Caco-2 (cell line): ENCODE measurements at regions not wholly inside any gene's neighbourhood (a gene's known extent, or its start where the extent isn't known, plus 50 kb on each side); places are given as distances from the start of the nearest gene placed in this dataset.

Source experiments
- BruUV-seq: library from RNA; stranded (reverse); fragments of 400-500 nt; replicated peaks from 2 replicates; lab custom pipeline; 2021; lab: Mats Ljungman, UMichigan
- CTCF ChIA-PET: fragments of 300-600 bp; sonication (Branson Sonifier 250); formaldehyde crosslinking; loops from one replicate; lab custom pipeline; 2022; ENCODE audit warnings: antibody characterized with exemption; lab: Charles Lee
- POLR2A ChIA-PET: fragments of 300-600 bp; sonication (Branson Sonifier 250); formaldehyde crosslinking; loops from one replicate; lab custom pipeline; 2022; ENCODE audit warnings: antibody characterized with exemption; lab: Charles Lee
- DNase-seq, 2 experiments: peaks; one replicate each; pipeline versions ENCODE4 v3.0.0 to v3.0.0-alpha.2; 2020 to 2022
- H3K27me3 ChIP-seq: replicated peaks from 2 replicates; pipeline ENCODE4 v1.6.0; 2011; ENCODE audit warnings: low read length; ENCODE audit not compliant: control insufficient read depth, insufficient read depth
- H3K36me3 ChIP-seq: 2 replicates; pipeline ENCODE4 v1.5.1; 2011; ENCODE audit warnings: low read length; ENCODE audit not compliant: control insufficient read depth, insufficient read depth
- H3K4me1 ChIP-seq: fragments of 250-450 bp; sonication (Bioruptor Pico); 2 replicates; pipeline ENCODE4 v1.5.1; 2020; ENCODE audit warnings: mild to moderate bottlenecking
- H3K4me3 ChIP-seq: 2 replicates; pipeline ENCODE4 v1.5.1; 2011; ENCODE audit warnings: low read depth, mild to moderate bottlenecking, control low read depth, low read length
- H3K9me3 ChIP-seq: fragments of 250-450 bp; sonication (Bioruptor Pico); 2 replicates; pipeline ENCODE4 v1.5.1; 2020; ENCODE audit warnings: mild to moderate bottlenecking, moderate library complexity
- H3K27ac Mint-ChIP-seq: one replicate; pipeline ENCODE4 v1.8.0; 2022; ENCODE audit warnings: mixed read lengths; ENCODE audit not compliant: unreplicated experiment
- H3K27me3 Mint-ChIP-seq: one replicate; pipeline ENCODE4 v1.8.0; 2022; ENCODE audit warnings: mixed read lengths; ENCODE audit not compliant: insufficient read depth, unreplicated experiment
- H3K36me3 Mint-ChIP-seq: one replicate; pipeline ENCODE4 v1.8.0; 2022; ENCODE audit warnings: mild to moderate bottlenecking, mixed read lengths; ENCODE audit not compliant: insufficient read depth, unreplicated experiment
- H3K4me1 Mint-ChIP-seq: one replicate; pipeline ENCODE4 v1.8.0; 2022; ENCODE audit warnings: low read depth, mixed read lengths; ENCODE audit not compliant: unreplicated experiment
- H3K4me3 Mint-ChIP-seq: one replicate; pipeline ENCODE4 v1.8.0; 2022; ENCODE audit warnings: mild to moderate bottlenecking, moderate library complexity, mixed read lengths; ENCODE audit not compliant: unreplicated experiment
- H3K9me3 Mint-ChIP-seq: one replicate; pipeline ENCODE4 v1.8.0; 2022; ENCODE audit warnings: mixed read lengths; ENCODE audit not compliant: unreplicated experiment
- CTCF ChIP-seq, 2 experiments: fragments of 200-600 bp in 1 of 2; IDR thresholded peaks; 1 replicate in 1 of 2; 2 replicates in 1 of 2; pipeline versions ENCODE4 v1.5.1 to v1.8.0; 2011 to 2022; ENCODE audit warnings: antibody characterized with exemption in 1 of 2, control low read depth in 1 of 2, inconsistent platforms in 1 of 2, low read depth in 1 of 2, low read length in 1 of 2, mild to moderate bottlenecking in 1 of 2, moderate library complexity in 1 of 2; ENCODE audit not compliant: insufficient read depth in 1 of 2, severe bottlenecking in 1 of 2, unreplicated experiment in 1 of 2
- intact Hi-C: fragments of 100-400 bp; cut with micrococcal nuclease; formaldehyde crosslinking; loops from one replicate; pipeline ENCODE4 v1.10.0; 2022; ENCODE audit not compliant: unreplicated experiment

GRCh38 chr9:109966643-109967368 is 186.8 kb downstream of the PALM2AKAP2 start:
- Mint-ChIP-seq H3K4me3 (no peak overlapping the region), H3K9me3 (no peaks in the 10 kb centered on the region), H3K36me3 (no peaks in the 10 kb centered on the region), H3K27ac (no peak overlapping the region), H3K27me3 (no peaks in the 10 kb centered on the region), H3K4me1 (no peaks in the 10 kb centered on the region)
- Histone ChIP-seq H3K27me3 (no peaks in the 10 kb centered on the region), H3K4me1 (no peaks in the 10 kb centered on the region), H3K9me3 (no peaks in the 10 kb centered on the region), H3K36me3 (no peaks in the 10 kb centered on the region), H3K4me3 (no peak overlapping the region)
- ChIA-PET POLR2A (no interaction called here), CTCF (interaction anchor here (0.6 kb wide), 1 partner anchor 657 kb away, joined by 3 read pairs; no protein-coding TSS in a partner anchor)
- no TSS peak for BruUV-seq
- intact Hi-C loops: no loop called here
- DNase-seq: no peak
- no peak for TF ChIP-seq CTCF (IDR thresholded peaks at IDR 0.05; ENCODE audit: insufficient read depth in 1 of 2, low read depth in 1 of 2, low read length in 1 of 2, severe bottlenecking in 1 of 2, unreplicated experiment in 1 of 2)

- CTCF ChIA-PET: interaction anchor here (0.6 to 2.7 kb wide), 3 partner anchors 91 to 197 kb away, joined by 3 to 7 read pairs (median 3); no protein-coding TSS in a partner anchor
- Histone ChIP-seq H3K4me3 (no peak overlapping the region), H3K27me3 (no peaks in the 10 kb centered on the region), H3K9me3 (no peaks in the 10 kb centered on the region), H3K36me3 (no peaks in the 10 kb centered on the region), H3K4me1 (no peaks in the 10 kb centered on the region)
- Mint-ChIP-seq H3K9me3 (no peaks in the 10 kb centered on the region), H3K27ac (no peak overlapping the region), H3K4me1 (no peaks in the 10 kb centered on the region), H3K36me3 (no peaks in the 10 kb centered on the region), H3K27me3 (no peaks in the 10 kb centered on the region), H3K4me3 (no peak overlapping the region)
- TF ChIP-seq CTCF (IDR thresholded peaks at IDR 0.05; ENCODE audit: insufficient read depth in 1 of 2, low read depth in 1 of 2, low read length in 1 of 2, severe bottlenecking in 1 of 2, unreplicated experiment in 1 of 2): no peak
- DNase-seq: no peak
- intact Hi-C loops: loop anchor here (2.0 kb wide), 3 partner anchors 65 to 163 kb away; no protein-coding TSS in a partner anchor
- no TSS peak for BruUV-seq
- POLR2A ChIA-PET: no interaction called here
Observed at GRCh38 chr9:109967651-109968642, 187.9 kb downstream of the PALM2AKAP2 start.

- Histone ChIP-seq H3K4me3 (no peak overlapping the region), H3K4me1 (no peaks in the 10 kb centered on the region), H3K27me3 (no peaks in the 10 kb centered on the region), H3K9me3 (no peaks in the 10 kb centered on the region), H3K36me3 (no peaks in the 10 kb centered on the region)
- intact Hi-C loops: loop anchor here (1.0 to 2.0 kb wide), 5 partner anchors 66 to 184 kb away; no protein-coding TSS in a partner anchor
- Mint-ChIP-seq H3K27me3 (no peaks in the 10 kb centered on the region), H3K4me3 (no peak overlapping the region), H3K9me3 (no peaks in the 10 kb centered on the region), H3K27ac (no peak overlapping the region), H3K36me3 (no peaks in the 10 kb centered on the region), H3K4me1 (no peaks in the 10 kb centered on the region)
- POLR2A ChIA-PET: interaction anchor here (0.6 kb wide), 1 partner anchor 9 kb away, joined by 3 read pairs; no protein-coding TSS in a partner anchor
- peak in 1 of 2 experiments; percentile 37 for TF ChIP-seq CTCF (IDR thresholded peaks at IDR 0.05; ENCODE audit: insufficient read depth in 1 of 2, low read depth in 1 of 2, low read length in 1 of 2, severe bottlenecking in 1 of 2, unreplicated experiment in 1 of 2)
- CTCF ChIA-PET: interaction anchor here (0.6 to 2.7 kb wide), 5 partner anchors 12 to 174 kb away, joined by 3 to 7 read pairs (median 3); no protein-coding TSS in a partner anchor
- no TSS peak for BruUV-seq
- DNase-seq: peak; percentile 54 to 58
Observed at GRCh38 chr9:109969011-109969410, 189.0 kb downstream of the PALM2AKAP2 start.
